HG02610 (cell line): ENCODE measurements at regions not wholly inside any gene's neighbourhood (a gene's known extent, or its start where the extent isn't known, plus 50 kb on each side); places are given as distances from the start of the nearest gene placed in this dataset.
A peak's percentile ranks its signal among the peaks of the same experiment; 100 is the strongest.

Source experiments
- ATAC-seq: cut with Tn5 transposase; IDR thresholded peaks from one replicate; pipeline ENCODE4 v1.9.1; 2021; ENCODE audit warnings: mild to moderate bottlenecking, moderate library complexity; ENCODE audit not compliant: unreplicated experiment

DNA sequence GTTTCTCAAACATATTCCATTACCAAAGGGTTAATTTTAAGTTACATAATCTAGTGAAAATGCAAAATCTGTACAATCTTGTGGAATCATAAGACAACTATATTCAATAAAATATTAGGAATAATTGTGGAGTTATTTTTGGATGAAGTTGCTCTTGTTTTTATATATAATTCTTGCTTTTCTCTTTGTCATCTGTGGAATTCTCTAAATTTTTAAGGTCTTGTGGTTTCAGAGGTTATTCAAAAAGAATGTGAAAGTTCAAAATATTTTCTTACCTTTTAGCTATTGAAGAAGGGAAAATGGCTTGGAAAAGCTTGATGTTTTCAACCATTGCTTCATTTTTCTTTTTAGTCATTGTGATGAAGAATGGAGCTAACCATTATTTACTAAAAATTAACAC is 552.1 kb downstream of the TFEC start:
- no peak for ATAC-seq

- ATAC-seq = no peak
These were observed 553.3 kb downstream of the TFEC start for GRCh38 chr7:115477193-115477651.

DNA sequence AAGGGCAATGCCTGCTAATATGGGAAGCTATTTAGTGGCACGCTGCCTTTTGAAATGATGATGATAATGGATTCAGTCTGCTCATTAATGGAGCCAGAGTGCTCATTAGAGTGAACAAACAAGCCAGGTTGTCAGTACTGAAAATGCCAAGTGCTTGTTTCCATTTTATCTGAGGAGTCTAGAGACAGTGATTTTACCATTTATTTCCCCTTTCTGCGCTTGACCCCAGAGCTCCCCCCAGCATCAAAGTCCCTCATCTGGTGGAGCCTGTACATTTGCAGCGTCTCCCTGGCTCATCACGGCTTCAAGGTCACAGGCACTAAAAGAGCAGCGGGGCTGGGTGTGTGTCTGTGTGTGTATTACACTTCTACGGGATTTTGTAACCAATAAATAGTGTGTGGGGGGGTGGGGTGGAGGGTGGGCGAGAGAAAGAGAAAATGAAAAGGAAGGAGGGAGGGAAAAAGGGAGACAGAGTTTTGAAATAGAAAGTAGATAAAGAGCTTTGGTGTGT is 553.8 kb downstream of the TFEC start:
- ATAC-seq = no peak

DNA sequence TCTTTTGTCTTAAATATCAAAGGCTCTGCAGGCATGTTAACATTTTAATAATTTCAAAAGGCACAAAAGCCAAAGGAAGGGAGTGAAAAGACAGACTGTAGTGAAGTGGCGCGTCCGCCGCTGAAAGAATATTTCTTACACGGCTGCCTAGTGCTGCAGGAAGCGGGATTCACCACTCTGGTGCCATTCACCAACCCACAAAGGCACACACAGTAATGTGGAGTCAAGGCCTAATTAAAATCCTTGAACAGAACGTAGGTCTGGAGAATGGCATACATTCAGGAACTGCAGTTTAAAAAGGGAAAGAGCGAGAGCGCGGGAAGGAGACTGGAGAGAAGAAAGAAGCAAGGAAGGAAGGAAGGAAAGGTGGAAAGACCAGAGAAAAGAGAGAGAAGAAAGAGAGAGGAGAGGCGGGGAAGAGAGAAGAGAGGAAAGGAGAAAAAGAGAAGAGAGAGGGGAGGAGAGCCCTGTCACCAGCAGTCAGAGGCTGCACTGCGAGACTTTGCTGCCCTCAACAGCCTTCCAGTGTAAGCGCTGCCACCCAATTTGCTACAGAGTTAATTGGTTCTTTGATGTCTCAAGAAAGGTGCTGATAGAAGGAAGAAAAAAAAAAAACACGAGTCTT is 554.0 kb downstream of the MDFIC start:
- ATAC-seq = no peak

GRCh38 chr7:115475206-115475605 is 553.3 kb downstream of the MDFIC start:
- peak; percentile 47 for ATAC-seq

DNA sequence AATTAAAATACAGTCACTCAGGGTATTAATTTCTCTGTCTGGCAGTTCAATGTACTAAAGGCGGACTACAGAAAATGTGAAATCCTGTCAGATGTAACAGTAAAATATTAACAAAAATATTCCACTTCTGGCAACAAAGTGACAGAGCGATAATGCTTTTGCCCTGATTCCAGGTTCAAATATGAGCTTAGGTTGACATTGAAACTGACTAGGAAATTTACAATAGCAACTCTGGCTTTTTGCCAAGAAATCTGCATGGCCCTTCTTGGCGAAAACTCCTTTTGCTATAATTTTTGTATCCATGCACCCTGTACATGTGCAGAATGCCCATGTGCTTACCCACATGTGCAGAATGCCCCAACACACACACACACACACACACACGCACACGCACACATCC is 552.2 kb downstream of the MDFIC start:
- no peak for ATAC-seq

GRCh38 chr7:115471891-115472290 is 550.0 kb downstream of the MDFIC start:
- no peak for ATAC-seq

GRCh38 chr7:115462301-115463015 is 540.6 kb downstream of the MDFIC start:
- no peak for ATAC-seq

GRCh38 chr7:115449689-115450088 is 527.8 kb downstream of the MDFIC start:
- no peak for ATAC-seq

- no peak for ATAC-seq
These were observed 525.6 kb downstream of the MDFIC start for GRCh38 chr7:115447495-115447894.

GRCh38 chr7:115441033-115441432 is 519.1 kb downstream of the MDFIC start:
- no peak for ATAC-seq

DNA sequence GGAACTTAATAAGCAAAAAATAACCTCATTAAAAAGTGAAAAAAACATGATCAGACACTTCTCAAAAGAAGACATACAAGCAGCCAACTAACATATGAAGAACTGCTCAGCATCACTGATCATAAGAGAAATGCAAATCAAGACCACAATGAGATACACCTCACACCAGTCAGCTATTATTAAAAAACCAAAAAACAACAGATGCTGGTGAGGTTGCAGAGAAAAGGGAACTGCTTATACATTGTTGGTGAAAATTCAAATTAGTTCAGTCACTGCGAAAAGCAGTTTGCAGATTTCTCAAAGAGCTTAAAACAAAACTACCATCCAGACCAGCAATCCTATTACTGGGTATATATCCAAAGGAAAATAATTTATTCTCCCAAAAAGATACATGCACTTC is 513.3 kb downstream of the MDFIC start:
- peak; percentile 96 for ATAC-seq

DNA sequence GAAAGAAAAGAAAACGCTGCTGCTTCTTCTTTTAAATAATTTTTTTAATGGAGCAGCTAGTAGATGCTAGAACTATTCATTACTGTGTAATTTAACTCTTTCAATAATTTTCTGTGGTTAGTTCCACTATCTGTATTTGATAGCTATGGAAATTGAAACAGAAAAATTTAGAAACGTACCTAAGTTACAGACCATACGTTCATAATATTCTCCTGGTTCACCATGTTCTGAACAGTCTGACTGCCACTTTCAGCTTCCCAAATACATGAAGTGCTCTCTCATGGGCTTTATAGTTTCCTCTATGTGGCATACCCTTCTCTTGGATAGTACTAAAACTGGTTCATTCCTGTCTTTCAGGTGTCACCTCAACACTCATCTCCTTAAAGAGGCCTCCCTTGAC is 508.0 kb downstream of the MDFIC start:
- no peak for ATAC-seq

- no peak for ATAC-seq
These were observed 495.8 kb downstream of the MDFIC start for GRCh38 chr7:115417662-115418061.

- ATAC-seq = peak; percentile 89
These were observed 489.2 kb downstream of the MDFIC start for GRCh38 chr7:115410972-115411686.

DNA sequence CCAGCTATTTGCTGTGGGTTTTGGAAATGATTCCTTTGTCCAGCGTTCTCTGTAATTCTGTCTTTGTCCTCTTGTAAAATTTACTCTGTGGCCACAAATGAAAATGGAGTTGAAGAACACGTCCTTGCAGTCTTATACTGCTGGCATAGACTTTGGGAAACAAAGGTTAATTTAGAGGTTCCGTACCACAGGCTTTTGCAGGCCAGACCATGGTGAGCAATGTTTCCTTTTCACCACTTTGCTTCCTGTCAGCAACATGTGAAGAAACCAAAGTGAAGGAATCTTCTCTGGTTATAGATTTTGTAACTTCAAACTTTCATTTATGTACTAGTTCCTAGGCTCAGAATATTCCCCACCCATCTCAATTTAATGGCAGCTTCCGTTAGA is 488.5 kb downstream of the MDFIC start:
- ATAC-seq = peak; percentile 29

DNA sequence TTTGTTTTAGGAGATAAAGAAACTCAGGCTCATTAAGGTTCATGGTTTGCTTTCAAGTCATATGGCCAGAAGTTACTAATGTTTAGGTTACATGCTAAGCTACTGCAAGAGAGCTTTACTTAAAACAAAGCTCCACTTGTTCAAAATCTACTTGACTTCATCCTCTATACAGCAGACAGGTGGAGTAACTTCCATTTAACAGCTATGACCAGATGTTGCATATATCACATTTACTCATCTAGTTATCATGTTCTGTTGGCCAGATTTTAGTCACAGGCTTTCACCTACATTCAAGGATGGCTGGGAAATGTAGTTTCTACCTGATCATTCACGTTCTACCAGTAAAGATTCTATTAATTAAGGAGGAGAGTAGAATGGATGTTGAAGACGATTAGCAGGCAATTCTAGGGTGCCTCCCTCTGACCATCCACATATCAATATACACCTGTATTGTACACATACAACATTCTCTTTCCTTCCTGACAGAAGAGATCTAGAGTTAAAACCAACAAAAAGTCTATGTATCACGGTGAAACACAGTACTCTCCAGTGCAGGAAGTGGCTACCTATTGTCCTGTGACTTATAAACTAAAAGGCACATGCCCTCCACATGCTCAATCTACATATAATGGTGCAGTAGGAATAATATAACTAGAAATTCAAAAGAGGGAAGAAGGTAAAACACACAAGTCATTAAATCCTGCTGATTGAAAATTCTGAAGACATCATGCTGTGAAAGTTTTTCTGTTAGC is 488.0 kb downstream of the MDFIC start:
- ATAC-seq = no peak

DNA sequence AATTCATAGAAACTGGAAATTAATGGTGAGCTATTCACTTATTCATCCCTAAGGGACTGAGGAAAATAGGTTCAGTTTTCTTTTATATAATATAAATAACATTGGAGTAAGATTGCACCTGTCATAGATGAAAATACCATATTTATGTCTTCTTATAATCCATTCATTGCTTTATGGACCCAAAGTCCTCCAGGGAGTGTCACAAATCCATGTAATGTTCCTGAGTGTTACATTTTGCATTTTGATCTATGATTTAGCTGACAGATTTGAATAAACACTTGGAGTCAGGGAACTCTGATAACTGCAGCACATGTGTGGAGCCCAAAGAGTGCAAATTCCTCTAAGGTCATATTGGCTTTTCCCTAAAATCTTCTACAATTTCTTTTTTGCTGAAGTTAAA is 484.3 kb downstream of the MDFIC start:
- no peak for ATAC-seq

GRCh38 chr7:115387137-115387536 is 465.2 kb downstream of the MDFIC start:
- ATAC-seq = no peak

GRCh38 chr7:115379321-115379720 is 457.4 kb downstream of the MDFIC start:
- no peak for ATAC-seq

GRCh38 chr7:115368998-115369397 is 447.1 kb downstream of the MDFIC start:
- peak; percentile 80 for ATAC-seq
